ENCODE measurements at regions not wholly inside any gene's neighbourhood (a gene's known extent, or its start where the extent isn't known, plus 50 kb on each side); places are given as distances from the start of the nearest gene placed in this dataset.
A peak's percentile ranks its signal among the peaks of the same experiment; 100 is the strongest.

DNA sequence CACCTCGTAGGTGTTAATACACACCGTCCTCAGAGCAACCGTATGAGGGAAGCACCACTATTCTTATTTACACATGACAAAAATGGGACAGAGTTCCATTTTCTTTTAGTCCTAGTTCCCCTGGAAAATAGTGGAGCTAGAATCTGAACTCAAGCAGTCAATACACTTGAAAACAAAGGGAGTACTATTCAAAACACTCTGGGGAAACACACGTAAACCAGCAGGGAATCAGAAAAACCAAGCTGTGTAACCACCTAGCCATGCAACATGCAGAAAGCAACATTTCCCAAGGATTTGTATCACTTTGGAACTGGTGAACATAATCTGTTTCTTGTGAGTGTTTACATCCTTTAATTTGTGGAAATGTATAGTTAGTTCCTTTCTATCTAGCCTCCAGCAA is 208.2 kb downstream of the UBE2E3 start:
- no peak for TF ChIP-seq POLR2A (IDR thresholded peaks at IDR 0.05; ENCODE audit: low read depth, low read length)
- DNase-seq (ENCODE audit: insufficient read length, low spot score) = no peak
- FAIRE-seq = peak; percentile 53

- FAIRE-seq (no peak), DNase-seq (ENCODE audit: insufficient read length, low spot score) (no peak)
Observed at GRCh38 chr2:181189951-181190350, 209.5 kb downstream of the UBE2E3 start.

DNA sequence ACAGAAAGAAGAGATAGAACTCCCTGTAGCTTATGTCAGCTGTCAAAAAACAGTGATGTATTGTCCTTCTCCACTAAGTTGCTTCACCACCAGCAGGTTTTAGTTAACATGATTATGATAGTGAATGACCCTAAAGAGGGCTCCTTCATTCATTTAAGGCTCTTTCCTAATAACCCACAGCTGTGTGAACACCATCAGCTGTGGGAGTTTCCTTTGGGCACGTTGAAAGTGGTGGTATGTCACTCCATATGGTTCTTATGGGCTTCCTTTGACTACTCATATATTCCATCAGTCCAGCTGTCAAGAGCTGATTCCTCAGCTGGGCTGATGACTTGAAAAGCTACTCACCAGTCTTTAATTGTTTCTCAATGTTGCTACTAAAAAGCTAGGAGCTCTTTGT is 210.3 kb downstream of the UBE2E3 start:
- FAIRE-seq (no peak), DNase-seq (ENCODE audit: insufficient read length, low spot score) (no peak)
- no peak for TF ChIP-seq POLR2A (IDR thresholded peaks at IDR 0.05; ENCODE audit: low read depth, low read length)

More at GRCh38 chr2:181189951-181190350, 209.5 kb downstream of the UBE2E3 start:
- TF ChIP-seq POLR2A (IDR thresholded peaks at IDR 0.05; ENCODE audit: low read depth, low read length) = no peak

- TF ChIP-seq POLR2A (IDR thresholded peaks at IDR 0.05; ENCODE audit: low read depth, low read length) = no peak
- no peak for DNase-seq (ENCODE audit: insufficient read length, low spot score)
- no peak for FAIRE-seq
Observed at GRCh38 chr2:181193550-181193949, 213.1 kb downstream of the UBE2E3 start.

GRCh38 chr2:181196401-181196800 is 216.0 kb downstream of the UBE2E3 start:
- FAIRE-seq (no peak), DNase-seq (ENCODE audit: insufficient read length, low spot score) (no peak)
- TF ChIP-seq POLR2A (IDR thresholded peaks at IDR 0.05; ENCODE audit: low read depth, low read length) = no peak

DNA sequence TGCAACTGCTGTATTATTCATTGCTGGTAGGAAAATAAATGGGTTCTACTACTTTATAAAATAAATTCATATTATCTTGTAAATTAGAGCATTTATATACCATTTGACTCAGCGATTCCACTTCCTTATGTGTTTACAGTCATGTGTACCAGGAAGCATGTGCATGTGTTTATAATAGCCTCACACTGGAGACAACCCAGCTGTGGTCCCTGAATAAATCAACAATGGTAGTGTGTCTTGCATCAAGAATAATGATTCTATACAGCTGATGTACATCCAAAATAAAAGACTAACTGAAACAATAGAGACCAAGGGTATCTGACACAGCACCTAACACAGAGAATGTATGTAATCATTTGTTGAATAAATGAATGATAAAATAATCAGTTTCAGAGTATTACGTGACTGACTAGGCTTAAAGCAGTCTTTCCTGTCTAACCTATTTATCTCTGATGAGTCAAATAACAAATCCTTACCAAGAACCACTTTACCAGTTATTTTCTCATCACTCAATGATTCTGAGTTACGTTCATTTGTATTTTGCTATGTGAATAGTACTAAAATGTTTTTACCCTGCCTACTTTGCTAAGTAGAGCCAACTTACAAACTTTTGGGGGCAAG is 216.8 kb downstream of the UBE2E3 start:
- DNase-seq (ENCODE audit: insufficient read length, low spot score) (no peak), FAIRE-seq (peak; percentile 48)
- TF ChIP-seq POLR2A (IDR thresholded peaks at IDR 0.05; ENCODE audit: low read depth, low read length) = no peak

DNA sequence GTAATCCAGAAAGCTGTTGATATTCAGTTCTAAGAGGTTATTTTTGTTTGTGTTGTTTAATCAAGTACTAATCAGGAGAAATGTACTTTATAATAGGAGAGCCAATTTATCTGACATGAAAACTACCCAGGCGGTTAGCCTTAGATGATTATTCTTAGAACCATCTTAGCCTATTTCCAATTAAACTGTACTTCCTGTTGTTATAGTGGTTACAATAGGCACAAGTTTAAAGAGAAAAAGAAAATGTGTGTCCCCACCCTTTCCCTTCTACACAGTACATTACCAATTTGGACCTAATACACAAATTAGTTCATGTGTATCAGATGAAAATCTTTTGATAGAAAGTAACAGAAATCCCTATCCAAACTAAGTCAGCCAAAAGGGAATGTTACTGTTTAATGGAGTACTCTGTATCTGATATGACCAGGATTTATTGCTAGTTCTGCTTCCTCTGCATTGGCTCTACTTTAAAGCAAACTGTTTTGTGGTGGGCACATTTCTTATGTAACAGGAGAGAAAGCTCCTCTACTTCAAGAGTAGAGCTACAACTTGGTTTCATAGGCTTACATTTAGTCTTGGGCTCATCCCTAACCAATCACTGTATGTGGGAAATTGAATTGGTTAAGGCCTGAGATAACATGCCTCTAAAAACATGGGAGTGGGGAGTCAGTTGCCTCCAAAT is 217.9 kb downstream of the UBE2E3 start:
- no peak for TF ChIP-seq POLR2A (IDR thresholded peaks at IDR 0.05; ENCODE audit: low read depth, low read length)
- FAIRE-seq (no peak), DNase-seq (ENCODE audit: insufficient read length, low spot score) (no peak)

GRCh38 chr2:181203412-181203811 is 223.0 kb downstream of the UBE2E3 start:
- TF ChIP-seq POLR2A (IDR thresholded peaks at IDR 0.05; ENCODE audit: low read depth, low read length) = no peak
- DNase-seq (ENCODE audit: insufficient read length, low spot score) (peak; percentile 7), FAIRE-seq (peak; percentile 99)

GRCh38 chr2:181203916-181204315 is 223.5 kb downstream of the UBE2E3 start:
- FAIRE-seq = no peak
- no peak for DNase-seq (ENCODE audit: insufficient read length, low spot score)
- TF ChIP-seq POLR2A (IDR thresholded peaks at IDR 0.05; ENCODE audit: low read depth, low read length) = no peak

GRCh38 chr2:181218401-181218821 is 238.0 kb downstream of the UBE2E3 start:
- no peak for TF ChIP-seq POLR2A (IDR thresholded peaks at IDR 0.05; ENCODE audit: low read depth, low read length)
- DNase-seq (ENCODE audit: insufficient read length, low spot score) (no peak), FAIRE-seq (no peak)

- no peak for FAIRE-seq
- no peak for DNase-seq (ENCODE audit: insufficient read length, low spot score)
- TF ChIP-seq POLR2A (IDR thresholded peaks at IDR 0.05; ENCODE audit: low read depth, low read length) = no peak
Observed at GRCh38 chr2:181223234-181223633, 234.0 kb upstream of the ITGA4 start.

DNA sequence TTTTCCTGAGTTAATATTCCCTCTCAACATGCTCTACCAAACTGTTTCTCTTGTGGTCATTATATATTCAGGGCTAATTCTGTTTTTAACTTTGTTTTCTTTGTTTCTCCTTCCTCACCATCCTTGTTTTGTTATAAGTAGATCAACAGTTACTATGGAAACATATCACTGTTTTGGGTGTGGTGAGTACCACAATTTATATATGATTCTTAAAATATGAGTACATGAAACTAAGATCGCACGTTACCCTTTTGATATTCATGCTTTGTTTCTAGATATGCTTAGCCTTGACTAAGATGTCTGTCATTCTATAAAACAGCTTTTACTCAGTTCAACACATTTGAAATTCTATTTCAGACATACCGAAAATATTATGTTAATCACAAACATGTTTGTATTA is 232.3 kb upstream of the ITGA4 start:
- DNase-seq (ENCODE audit: insufficient read length, low spot score) (no peak), FAIRE-seq (no peak)
- no peak for TF ChIP-seq POLR2A (IDR thresholded peaks at IDR 0.05; ENCODE audit: low read depth, low read length)

DNA sequence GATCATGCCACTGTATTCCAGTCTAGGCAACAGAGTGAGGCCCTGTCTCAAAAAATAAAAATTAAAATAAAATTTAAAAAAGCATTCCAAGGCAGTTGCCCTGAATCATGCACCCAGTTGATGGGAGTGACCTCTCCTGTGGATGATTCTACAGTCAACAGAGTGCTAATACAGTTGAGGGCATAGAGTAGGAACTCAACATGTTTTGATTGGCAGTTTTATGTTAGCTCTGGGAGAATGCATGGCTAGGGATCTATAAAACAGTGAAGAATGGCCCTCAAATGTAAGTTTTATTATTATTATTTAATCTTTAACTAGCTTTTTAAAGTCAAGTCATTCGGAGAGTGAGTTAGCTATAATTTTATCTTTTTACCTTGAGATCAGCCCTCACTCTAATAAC is 228.5 kb upstream of the ITGA4 start:
- DNase-seq (ENCODE audit: insufficient read length, low spot score) (no peak), FAIRE-seq (no peak)
- TF ChIP-seq POLR2A (IDR thresholded peaks at IDR 0.05; ENCODE audit: low read depth, low read length) = no peak

DNA sequence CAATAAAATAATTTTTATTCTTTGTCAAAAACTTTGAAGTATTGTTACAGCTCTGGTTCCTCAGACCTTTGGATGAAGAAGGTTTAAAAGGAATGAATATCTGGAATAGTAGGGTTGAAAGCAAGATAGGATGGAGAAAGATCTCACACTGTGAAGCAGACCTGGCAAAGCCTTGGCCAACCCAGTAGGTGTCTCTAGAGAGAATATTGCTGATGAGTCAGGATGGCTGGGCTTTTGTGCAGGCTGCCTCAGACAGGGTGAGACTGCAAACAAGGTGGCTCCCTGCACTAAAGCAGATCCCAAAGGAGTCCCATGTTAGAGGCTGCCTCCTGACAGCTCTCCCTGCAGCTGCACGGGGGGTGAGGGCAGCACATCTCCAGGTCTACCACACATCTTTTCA is 226.0 kb upstream of the ITGA4 start:
- FAIRE-seq (no peak), DNase-seq (ENCODE audit: insufficient read length, low spot score) (no peak)
- no peak for TF ChIP-seq POLR2A (IDR thresholded peaks at IDR 0.05; ENCODE audit: low read depth, low read length)

GRCh38 chr2:181231886-181232621 is 225.1 kb upstream of the ITGA4 start:
- TF ChIP-seq POLR2A (IDR thresholded peaks at IDR 0.05; ENCODE audit: low read depth, low read length) = no peak
- FAIRE-seq (no peak), DNase-seq (ENCODE audit: insufficient read length, low spot score) (no peak)

Data from H54 (cell line).